Mucosa of rectum (tissue), 2 donors: ENCODE measurements at regions not wholly inside any gene's neighbourhood (a gene's known extent, or its start where the extent isn't known, plus 50 kb on each side); places are given as distances from the start of the nearest gene placed in this dataset.

Experiments used
- H3K27ac ChIP-seq, 2 donors: one replicate each; pipeline ENCODE4 v1.7.0; 2013; ENCODE audit warnings: inconsistent platforms in 2 of 2, low read depth in 2 of 2, low read length in 2 of 2
- H3K27me3 ChIP-seq, 2 donors: one replicate each; pipeline ENCODE4 v1.7.0; 2013; ENCODE audit warnings: low read length in 2 of 2; ENCODE audit not compliant: control insufficient read depth in 2 of 2, insufficient read depth in 2 of 2
- H3K36me3 ChIP-seq, 2 donors: one replicate each; pipeline ENCODE4 v1.7.0; 2013; ENCODE audit warnings: low read length in 2 of 2; ENCODE audit not compliant: control insufficient read depth in 2 of 2, insufficient read depth in 2 of 2
- H3K4me1 ChIP-seq, 2 donors: one replicate each; pipeline ENCODE4 v1.7.0; 2013; ENCODE audit warnings: low read length in 2 of 2, mild to moderate bottlenecking in 1 of 2; ENCODE audit not compliant: control insufficient read depth in 2 of 2, insufficient read depth in 2 of 2
- H3K4me3 ChIP-seq, 2 donors: one replicate each; pipeline ENCODE4 v1.7.0; 2013; ENCODE audit warnings: low read length in 2 of 2
- H3K9ac ChIP-seq, 2 donors: one replicate each; pipeline ENCODE4 v1.7.0; 2013; ENCODE audit warnings: low read length in 2 of 2, low read depth in 1 of 2, mild to moderate bottlenecking in 1 of 2
- H3K9me3 ChIP-seq, 2 donors: one replicate each; pipeline ENCODE4 v1.7.0; 2013; ENCODE audit warnings: low read length in 2 of 2; ENCODE audit not compliant: control insufficient read depth in 2 of 2
- donor health status: healthy.
- donor health status: Normal muscosa, but diverticular disease.

GRCh38 chr16:48105976-48106375 lies 49.8 kb downstream of the ABCC12 start:
- Histone ChIP-seq H3K36me3 (no peaks in the 10 kb centered on the region), H3K9me3 (no peaks in the 10 kb centered on the region), H3K27me3 (peaks cover 0 to 2% of the 10 kb centered on the region in 2 donors), H3K4me3 (no peak overlapping the region), H3K9ac (no peak overlapping the region), H3K4me1 (no peaks in the 10 kb centered on the region), H3K27ac (no peak overlapping the region)

- H3K36me3 ChIP-seq, result no peaks in the 10 kb centered on the region
- H3K9me3 ChIP-seq, result no peaks in the 10 kb centered on the region
- H3K27me3 ChIP-seq, result peaks cover 0 to 2% of the 10 kb centered on the region in 2 donors
- H3K9ac ChIP-seq, result no peak overlapping the region
- no peak overlapping the region for H3K4me3 ChIP-seq
- H3K27ac ChIP-seq, result no peak overlapping the region
- no peaks in the 10 kb centered on the region for H3K4me1 ChIP-seq
Measured at GRCh38 chr16:48105456-48105855, 50.3 kb downstream of the ABCC12 start.

GRCh38 chr16:48103591-48103990 lies 52.2 kb downstream of the ABCC12 start:
- Histone ChIP-seq H3K4me1 (no peaks in the 10 kb centered on the region), H3K9me3 (no peaks in the 10 kb centered on the region), H3K36me3 (no peaks in the 10 kb centered on the region), H3K27me3 (no peaks in the 10 kb centered on the region), H3K27ac (no peak overlapping the region), H3K9ac (no peak overlapping the region), H3K4me3 (no peak overlapping the region)

GRCh38 chr16:48102083-48103008 lies 53.4 kb downstream of the ABCC12 start:
- H3K27me3 ChIP-seq, result no peaks in the 10 kb centered on the region
- H3K4me3 ChIP-seq, result no peak overlapping the region
- no peaks in the 10 kb centered on the region for H3K36me3 ChIP-seq
- no peaks in the 10 kb centered on the region for H3K9me3 ChIP-seq
- H3K27ac ChIP-seq, result no peak overlapping the region
- no peaks in the 10 kb centered on the region for H3K4me1 ChIP-seq
- H3K9ac ChIP-seq, result no peak overlapping the region

- H3K4me1 ChIP-seq, result no peaks in the 10 kb centered on the region
- H3K27ac ChIP-seq, result no peak overlapping the region
- H3K9ac ChIP-seq, result no peak overlapping the region
- no peak overlapping the region for H3K4me3 ChIP-seq
- H3K9me3 ChIP-seq, result no peaks in the 10 kb centered on the region
- no peaks in the 10 kb centered on the region for H3K27me3 ChIP-seq
- no peaks in the 10 kb centered on the region for H3K36me3 ChIP-seq
Measured at GRCh38 chr16:48101069-48101674, 54.6 kb downstream of the ABCC12 start.

GRCh38 chr16:48099455-48099854 lies 56.3 kb downstream of the ABCC12 start:
- no peaks in the 10 kb centered on the region for H3K27me3 ChIP-seq
- no peaks in the 10 kb centered on the region for H3K4me1 ChIP-seq
- no peak overlapping the region for H3K4me3 ChIP-seq
- no peak overlapping the region for H3K9ac ChIP-seq
- H3K27ac ChIP-seq, result no peak overlapping the region
- H3K9me3 ChIP-seq, result no peaks in the 10 kb centered on the region
- no peaks in the 10 kb centered on the region for H3K36me3 ChIP-seq

GRCh38 chr16:48098472-48098871 lies 57.3 kb downstream of the ABCC12 start:
- H3K9ac ChIP-seq, result no peak overlapping the region
- H3K36me3 ChIP-seq, result no peaks in the 10 kb centered on the region
- H3K27ac ChIP-seq, result no peak overlapping the region
- H3K9me3 ChIP-seq, result no peaks in the 10 kb centered on the region
- no peaks in the 10 kb centered on the region for H3K4me1 ChIP-seq
- no peaks in the 10 kb centered on the region for H3K27me3 ChIP-seq
- H3K4me3 ChIP-seq, result no peak overlapping the region

- H3K36me3 ChIP-seq, result no peaks in the 10 kb centered on the region
- no peak overlapping the region for H3K4me3 ChIP-seq
- no peak overlapping the region for H3K9ac ChIP-seq
- H3K9me3 ChIP-seq, result no peaks in the 10 kb centered on the region
- no peaks in the 10 kb centered on the region for H3K27me3 ChIP-seq
- no peak overlapping the region for H3K27ac ChIP-seq
- no peaks in the 10 kb centered on the region for H3K4me1 ChIP-seq
Measured at GRCh38 chr16:48091117-48091516, 64.7 kb downstream of the ABCC12 start.

GRCh38 chr16:48089053-48089792 lies 66.6 kb downstream of the ABCC12 start:
- Histone ChIP-seq H3K4me3 (no peak overlapping the region), H3K27me3 (no peaks in the 10 kb centered on the region), H3K4me1 (no peaks in the 10 kb centered on the region), H3K9ac (no peak overlapping the region), H3K36me3 (no peaks in the 10 kb centered on the region), H3K27ac (no peak overlapping the region), H3K9me3 (no peaks in the 10 kb centered on the region)

- no peaks in the 10 kb centered on the region for H3K27me3 ChIP-seq
- no peak overlapping the region for H3K9ac ChIP-seq
- H3K9me3 ChIP-seq, result no peaks in the 10 kb centered on the region
- no peaks in the 10 kb centered on the region for H3K36me3 ChIP-seq
- H3K4me1 ChIP-seq, result no peaks in the 10 kb centered on the region
- H3K4me3 ChIP-seq, result no peak overlapping the region
- H3K27ac ChIP-seq, result no peak overlapping the region
Measured at GRCh38 chr16:48087639-48088038, 68.2 kb downstream of the ABCC12 start.
